Urothelium cell line (cell line): ENCODE measurements at regions not wholly inside any gene's neighbourhood (a gene's known extent, or its start where the extent isn't known, plus 50 kb on each side); places are given as distances from the start of the nearest gene placed in this dataset.
"Not testable (repeated sequence)": the region's sequence is repeated elsewhere in the genome, so short reads cannot be mapped to it uniquely, and the experiment has no call there.

Experiments
- DNase-seq: peaks from one replicate; pipeline ENCODE4 v3.0.0; 2011; ENCODE audit warnings: low spot score, mixed read lengths
- FAIRE-seq: peaks from 2 replicates; lab custom pipeline; 2011; peaks lifted over from hg19 to GRCh38; lab: Jason Lieb, UNC

- no peak for DNase-seq
- no peak for FAIRE-seq
These were observed 50.0 kb upstream of the ALDH1B1 start for GRCh38 chr9:38342532-38342931.

DNA sequence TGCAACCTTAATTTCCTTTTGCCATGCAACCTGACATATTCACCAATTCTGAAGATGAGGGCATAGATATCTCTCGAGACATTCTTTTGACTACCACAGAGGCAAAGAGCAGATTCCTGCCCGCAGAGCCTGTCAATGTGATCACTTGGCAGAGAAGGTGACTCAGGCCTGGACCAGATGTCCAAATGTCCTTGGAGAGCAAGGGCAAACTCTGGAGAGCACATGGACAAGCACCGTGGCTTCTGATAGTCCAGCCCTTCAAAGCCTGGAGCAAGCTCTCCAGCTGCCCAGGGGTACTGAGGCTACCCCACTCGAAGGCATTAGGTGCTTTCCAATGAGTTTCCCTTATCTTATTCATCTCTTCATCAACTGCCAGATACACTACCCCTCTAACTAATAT is 50.4 kb upstream of the ALDH1B1 start:
- FAIRE-seq (no peak), DNase-seq (no peak)

GRCh38 chr9:38339496-38339895 is 53.0 kb upstream of the ALDH1B1 start:
- DNase-seq (no peak), FAIRE-seq (no peak)

DNA sequence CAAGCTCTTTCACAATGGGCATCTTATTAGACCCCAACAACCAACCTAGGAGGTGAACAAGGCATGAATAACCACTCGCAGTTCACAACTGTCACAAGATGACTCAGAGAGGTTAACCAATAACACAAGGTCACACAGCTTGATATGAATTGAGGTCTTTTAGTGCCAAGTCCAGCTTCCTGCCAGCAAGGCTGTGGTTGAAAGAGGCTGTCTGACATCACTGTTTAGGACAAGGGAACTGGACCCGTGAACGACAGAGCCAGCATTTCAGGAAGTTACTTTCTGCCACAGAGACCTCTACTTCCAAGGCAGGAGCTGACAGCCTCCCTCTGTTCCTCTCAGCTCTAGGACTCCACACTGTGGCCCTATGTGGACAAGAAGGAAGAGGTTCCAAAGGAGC is 53.4 kb upstream of the ALDH1B1 start:
- DNase-seq (peak; percentile 38), FAIRE-seq (no peak)

- FAIRE-seq = no peak
- DNase-seq = no peak
These were observed 54.0 kb upstream of the ALDH1B1 start for GRCh38 chr9:38338342-38339018.

DNA sequence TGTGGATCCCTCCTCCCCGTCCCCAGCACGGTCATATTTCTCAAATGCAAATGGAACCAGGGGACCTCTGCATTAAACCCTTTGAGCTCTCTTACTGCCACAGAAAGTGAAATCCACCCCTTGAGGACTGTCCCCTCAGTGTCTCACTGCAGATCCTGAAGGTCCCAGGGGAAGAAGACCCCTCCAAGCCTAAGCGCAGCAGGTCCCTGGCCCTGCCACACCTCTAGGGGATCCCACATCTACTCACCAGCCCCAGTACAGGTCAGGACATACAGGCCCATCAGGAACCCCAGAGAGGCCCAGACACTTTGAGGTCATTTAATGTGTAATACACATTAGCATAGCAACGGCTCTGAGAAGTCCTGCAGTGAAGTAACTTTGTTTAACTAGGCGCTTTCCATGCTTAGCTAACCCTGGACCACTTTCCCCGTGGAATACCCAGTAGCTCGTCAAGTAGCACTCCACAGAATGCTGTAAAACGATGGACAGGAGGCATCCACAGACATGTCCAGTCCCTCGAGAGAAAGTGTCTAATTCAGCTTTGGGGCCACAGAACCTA is 54.7 kb upstream of the ALDH1B1 start:
- no peak for DNase-seq
- FAIRE-seq = no peak

- DNase-seq = no peak
- FAIRE-seq = no peak
These were observed 55.3 kb upstream of the ALDH1B1 start for GRCh38 chr9:38337181-38337580.

DNA sequence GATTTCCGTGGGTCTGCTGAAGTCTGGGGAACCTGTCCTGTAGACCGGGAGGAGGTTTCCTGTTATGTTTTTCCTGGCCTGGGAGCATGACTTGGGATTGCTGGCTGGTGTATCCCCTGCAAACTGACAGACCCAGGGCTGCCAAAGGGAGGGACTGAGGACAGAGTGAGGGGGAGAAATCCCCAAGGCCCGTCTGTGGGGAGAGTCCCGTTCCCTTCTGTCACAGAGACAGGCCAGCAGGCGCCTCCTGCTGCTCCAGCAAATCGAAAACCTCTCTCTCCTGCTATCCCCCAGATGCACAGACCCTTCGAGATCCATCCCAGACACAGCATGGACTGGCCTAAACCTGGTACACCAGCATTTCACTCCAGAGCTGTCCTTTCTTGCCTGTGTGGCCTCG is 56.2 kb upstream of the ALDH1B1 start:
- no peak for FAIRE-seq
- no peak for DNase-seq

DNA sequence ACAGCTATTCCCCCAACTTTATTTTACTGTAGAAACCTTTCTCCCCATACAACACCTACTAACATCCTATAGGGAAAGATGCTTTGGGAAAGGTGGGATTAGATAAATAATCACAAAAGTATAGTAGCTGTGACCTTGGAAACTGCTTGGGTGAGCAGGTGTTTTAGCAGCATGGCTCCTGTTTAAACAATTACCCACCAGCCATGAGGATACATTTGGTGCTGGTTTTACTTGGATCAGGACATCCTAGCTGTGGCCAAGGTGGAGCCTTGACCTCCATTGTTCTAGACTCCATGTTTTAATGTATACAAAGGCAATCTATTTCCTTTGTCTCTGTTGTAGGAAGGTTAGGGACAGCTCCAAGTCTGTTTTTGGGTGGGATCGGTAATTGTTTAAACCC is 56.8 kb upstream of the ALDH1B1 start:
- FAIRE-seq = no peak
- DNase-seq = no peak

DNA sequence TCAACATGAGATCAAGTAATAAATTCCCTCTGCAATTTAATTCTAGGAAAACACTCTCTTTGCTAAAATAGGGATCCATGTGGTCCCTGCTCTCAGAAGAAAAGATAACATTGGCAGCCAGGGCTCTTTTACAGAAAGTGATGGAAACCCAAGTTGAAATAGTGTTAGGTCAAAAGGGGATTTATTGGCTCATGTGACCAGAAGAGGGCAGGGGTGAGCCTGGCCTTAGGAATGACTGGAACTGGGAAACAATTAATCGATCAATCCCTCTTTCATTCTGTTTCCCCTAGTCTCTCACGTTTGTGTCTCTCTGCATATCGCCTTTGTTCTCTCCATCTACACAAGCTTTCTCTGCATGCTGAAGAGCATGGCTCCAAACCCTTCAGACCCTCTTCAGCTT is 58.3 kb upstream of the ALDH1B1 start:
- DNase-seq = no peak
- FAIRE-seq = no peak

DNA sequence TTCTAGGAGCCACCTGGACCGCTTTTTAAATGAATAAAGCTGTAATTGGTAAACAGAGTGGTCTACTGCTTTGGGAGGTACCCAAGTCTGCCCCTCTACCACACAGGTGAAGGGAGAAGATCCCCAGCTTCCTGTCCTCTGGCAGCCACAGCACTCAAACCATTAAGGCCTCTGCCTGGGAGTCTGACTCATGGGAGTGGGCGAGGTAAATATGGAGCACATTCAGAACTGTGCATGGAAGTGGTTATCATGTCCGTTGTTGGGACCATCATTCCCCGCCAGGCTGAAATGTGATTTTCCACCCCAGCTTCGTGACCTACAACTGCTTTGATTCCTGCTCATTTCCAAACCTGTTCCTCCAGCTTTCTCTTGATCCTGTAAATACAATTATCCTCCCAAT is 59.5 kb upstream of the ALDH1B1 start:
- FAIRE-seq (no peak), DNase-seq (no peak)

DNA sequence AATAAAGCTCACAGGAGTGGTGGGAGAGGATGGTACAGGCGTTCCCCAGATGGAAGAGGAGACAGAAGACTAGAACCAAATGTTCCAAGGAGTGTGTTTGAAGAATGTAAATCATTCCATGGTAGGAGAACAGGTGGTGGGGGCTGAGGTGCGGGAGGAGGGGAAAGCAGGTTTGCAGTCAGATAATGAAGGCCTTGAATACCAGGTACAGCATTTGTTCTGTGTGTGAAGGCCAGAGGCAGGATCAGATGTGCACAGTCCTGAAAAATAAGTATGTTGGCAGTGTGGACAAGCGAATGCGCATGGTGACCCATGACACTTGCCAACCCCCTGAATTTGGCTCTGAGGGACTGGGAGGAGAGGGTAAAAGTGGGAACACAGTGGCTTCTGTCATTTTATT is 59.9 kb upstream of the ALDH1B1 start:
- no peak for DNase-seq
- FAIRE-seq = no peak

DNA sequence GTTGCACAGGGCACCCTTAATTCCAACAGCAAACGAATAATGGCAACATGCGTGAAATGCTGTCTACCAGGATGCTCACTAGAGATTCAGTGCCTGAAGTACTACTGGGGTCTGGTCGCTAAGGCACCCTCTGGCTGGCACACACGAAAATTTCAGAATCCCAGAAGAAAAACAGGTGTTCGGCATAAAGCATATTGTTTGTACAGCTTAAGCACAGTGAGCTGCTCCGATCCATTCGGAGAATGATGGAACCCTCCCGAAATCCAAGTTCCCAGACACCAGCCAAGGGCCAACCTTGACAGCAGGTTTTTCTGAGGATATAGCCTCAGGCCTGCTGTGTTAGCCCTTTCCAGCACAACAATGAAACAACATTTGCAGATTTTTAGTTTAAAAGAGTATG is 61.4 kb upstream of the ALDH1B1 start:
- FAIRE-seq (no peak), DNase-seq (no peak)

DNA sequence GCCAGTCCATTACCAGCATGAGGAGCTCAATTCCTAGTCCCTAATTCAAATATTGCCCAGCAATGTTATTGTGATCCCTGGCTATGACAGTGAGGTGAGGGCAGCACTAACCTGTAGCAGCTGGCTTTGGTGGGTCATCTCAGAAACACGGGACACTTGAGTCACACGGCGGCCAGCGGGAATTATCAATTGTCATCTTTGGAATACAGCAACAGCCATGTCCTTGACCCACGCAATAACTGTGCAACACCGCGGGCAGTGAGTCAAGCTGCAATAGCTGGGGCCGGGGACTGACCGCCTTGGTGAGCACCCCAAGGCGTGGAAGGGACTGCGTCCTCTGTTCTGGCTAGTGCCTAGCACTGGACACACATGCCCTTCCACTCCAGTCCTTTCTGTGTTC is 62.5 kb upstream of the ALDH1B1 start:
- no peak for FAIRE-seq

DNA sequence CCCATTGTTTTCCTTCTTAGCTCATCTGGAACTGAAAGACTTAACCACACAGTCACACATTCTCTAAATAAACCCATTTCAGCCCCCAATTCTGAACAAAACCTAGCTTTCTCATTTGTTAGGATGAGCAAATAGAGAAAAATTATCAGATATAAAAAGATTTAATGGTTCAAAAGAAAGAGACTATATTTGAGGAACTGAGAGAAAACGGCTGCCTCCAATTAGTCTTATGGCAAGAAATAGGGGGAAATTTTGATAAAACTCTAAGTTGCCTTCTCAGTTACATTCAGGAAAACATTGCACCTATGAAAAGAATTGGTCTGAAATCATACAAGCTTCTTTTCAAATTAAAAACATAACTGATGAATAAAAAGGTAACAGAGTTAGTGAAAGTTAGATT is 63.7 kb upstream of the ALDH1B1 start:
- no peak for DNase-seq
- FAIRE-seq = no peak

More for the DNA sequence above, 62.5 kb upstream of the ALDH1B1 start:
- DNase-seq = no peak

- FAIRE-seq (no peak), DNase-seq (no peak)
These were observed 66.4 kb upstream of the ALDH1B1 start for GRCh38 chr9:38326122-38326521.

- not testable (repeated sequence) for FAIRE-seq, DNase-seq
These were observed 68.3 kb upstream of the ALDH1B1 start for GRCh38 chr9:38324213-38324612.

DNA sequence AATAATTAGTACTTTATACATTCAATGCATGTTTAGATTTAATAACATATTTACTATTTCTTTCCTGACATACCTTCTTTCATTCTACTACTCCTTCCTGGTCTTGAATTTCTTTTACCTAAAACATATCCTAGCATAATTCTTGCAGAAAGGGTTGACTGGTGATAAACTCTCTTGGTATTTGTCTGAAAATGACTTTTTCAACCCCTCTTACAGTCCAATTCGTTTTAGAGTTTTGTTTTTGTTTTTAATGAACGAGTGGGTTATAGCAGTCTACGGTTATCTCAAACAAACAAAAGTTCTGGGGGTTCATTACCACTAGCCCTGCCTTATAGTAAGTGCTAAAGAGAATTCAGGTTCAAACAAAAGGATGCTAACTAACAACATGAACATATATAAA is 69.6 kb upstream of the ALDH1B1 start:
- FAIRE-seq (no peak), DNase-seq (no peak)

DNA sequence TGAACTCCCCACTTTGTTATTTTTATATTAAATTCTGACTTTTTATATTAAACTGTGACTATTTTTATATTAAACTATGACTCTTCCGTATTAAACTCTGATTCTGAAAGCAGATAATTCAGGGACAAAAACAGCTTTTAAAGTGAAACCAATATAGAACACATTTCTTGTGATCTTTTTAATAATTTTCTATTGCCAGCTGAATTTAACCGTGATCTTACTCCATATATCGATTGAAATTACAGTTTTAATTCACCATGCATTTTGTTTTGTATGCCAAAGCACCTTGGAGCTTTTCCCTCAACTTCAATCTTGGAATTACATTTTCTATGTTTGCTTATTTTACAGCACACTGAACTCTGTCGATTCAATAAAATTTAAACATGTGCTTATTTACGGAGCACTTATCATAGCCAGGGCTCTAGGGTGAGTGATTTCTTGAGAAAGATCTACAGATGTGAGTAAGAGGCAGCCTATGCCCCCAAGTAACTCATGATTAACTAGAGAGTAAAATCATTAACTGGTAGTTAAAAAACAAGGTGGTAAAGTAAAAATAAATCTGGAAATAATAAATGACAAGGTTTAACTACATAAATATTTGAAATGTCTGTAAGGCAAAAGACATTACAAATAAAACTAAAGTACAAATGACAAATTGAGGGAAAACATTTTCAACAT is 72.9 kb upstream of the ALDH1B1 start:
- no peak for FAIRE-seq
- DNase-seq = no peak

- no peak for FAIRE-seq
These were observed 73.6 kb upstream of the ALDH1B1 start for GRCh38 chr9:38318759-38319495.

DNA sequence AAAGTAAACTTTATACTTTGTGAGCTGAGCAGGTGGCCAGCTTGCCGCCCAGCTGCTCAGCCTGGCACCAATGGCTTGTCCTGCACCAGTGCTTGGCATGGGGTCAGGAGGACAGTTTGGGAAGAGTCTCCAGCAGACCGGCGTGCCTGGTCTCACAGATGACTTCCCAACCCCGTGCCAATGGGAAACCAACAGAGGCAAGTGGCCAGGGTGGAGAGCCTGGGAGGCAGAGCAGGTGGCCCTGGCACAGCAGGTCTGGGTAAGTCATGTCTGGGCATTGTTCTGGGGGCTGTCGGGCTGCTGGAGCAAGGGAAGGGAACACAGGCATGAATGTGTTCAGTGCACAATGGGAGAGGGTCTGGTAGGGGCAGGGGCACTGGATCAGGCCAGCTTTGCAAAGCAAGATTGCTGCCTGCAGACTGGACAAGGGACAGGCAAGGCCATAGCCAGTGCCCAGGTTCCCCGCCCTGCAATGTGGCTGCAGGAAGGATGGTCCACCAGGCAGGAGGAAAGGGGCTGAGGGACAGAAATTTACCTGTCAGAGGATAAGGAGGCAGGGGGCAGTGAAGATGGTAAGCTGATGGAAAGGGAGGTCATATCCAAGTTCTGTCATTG is 76.2 kb upstream of the ALDH1B1 start:
- FAIRE-seq (no peak), DNase-seq (no peak)

More at GRCh38 chr9:38318759-38319495, 73.6 kb upstream of the ALDH1B1 start:
- DNase-seq = no peak
